ENCODE measurements at regions not wholly inside any gene's neighbourhood (a gene's known extent, or its start where the extent isn't known, plus 50 kb on each side); places are given as distances from the start of the nearest gene placed in this dataset.

DNA sequence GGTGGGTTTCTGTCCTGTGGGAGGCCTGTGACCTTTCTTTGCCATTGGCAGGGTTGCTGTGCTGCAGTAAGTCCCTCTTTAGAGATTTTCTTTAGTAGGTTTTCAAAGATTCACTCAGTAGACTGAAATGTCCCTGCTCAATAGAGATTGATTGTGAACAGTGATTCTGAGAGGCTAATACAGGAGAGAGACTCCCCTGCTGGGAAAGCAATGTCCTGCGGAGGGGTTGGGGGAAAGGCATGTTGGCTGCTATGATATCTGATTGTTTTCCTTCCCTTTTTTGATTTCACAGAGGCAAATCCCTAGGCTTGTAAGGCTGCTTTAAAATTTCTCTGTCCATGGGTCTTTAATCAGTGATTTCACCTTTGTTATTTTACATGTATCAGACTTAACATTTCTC, 589.9 kb downstream of the ADGRL2 start:
- no peak for TF ChIP-seq EZH2phosphoT487 (IDR thresholded peaks at IDR 0.05; ENCODE audit: borderline replicate concordance, low read length)
- TF ChIP-seq, protein P1, sequence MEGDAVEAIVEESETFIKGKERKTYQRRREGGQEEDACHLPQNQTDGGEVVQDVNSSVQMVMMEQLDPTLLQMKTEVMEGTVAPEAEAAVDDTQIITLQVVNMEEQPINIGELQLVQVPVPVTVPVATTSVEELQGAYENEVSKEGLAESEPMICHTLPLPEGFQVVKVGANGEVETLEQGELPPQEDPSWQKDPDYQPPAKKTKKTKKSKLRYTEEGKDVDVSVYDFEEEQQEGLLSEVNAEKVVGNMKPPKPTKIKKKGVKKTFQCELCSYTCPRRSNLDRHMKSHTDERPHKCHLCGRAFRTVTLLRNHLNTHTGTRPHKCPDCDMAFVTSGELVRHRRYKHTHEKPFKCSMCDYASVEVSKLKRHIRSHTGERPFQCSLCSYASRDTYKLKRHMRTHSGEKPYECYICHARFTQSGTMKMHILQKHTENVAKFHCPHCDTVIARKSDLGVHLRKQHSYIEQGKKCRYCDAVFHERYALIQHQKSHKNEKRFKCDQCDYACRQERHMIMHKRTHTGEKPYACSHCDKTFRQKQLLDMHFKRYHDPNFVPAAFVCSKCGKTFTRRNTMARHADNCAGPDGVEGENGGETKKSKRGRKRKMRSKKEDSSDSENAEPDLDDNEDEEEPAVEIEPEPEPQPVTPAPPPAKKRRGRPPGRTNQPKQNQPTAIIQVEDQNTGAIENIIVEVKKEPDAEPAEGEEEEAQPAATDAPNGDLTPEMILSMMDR (IDR thresholded peaks at IDR 0.05; ENCODE audit: low read depth, low read length, poor library complexity, severe bottlenecking) = no peak
